ENCODE measurements at regions not wholly inside any gene's neighbourhood (a gene's known extent, or its start where the extent isn't known, plus 50 kb on each side); places are given as distances from the start of the nearest gene placed in this dataset.

- TF ChIP-seq POLR2AphosphoS5 (IDR thresholded peaks at IDR 0.05; ENCODE audit: low read depth): no peak
- TF ChIP-seq, protein P1, sequence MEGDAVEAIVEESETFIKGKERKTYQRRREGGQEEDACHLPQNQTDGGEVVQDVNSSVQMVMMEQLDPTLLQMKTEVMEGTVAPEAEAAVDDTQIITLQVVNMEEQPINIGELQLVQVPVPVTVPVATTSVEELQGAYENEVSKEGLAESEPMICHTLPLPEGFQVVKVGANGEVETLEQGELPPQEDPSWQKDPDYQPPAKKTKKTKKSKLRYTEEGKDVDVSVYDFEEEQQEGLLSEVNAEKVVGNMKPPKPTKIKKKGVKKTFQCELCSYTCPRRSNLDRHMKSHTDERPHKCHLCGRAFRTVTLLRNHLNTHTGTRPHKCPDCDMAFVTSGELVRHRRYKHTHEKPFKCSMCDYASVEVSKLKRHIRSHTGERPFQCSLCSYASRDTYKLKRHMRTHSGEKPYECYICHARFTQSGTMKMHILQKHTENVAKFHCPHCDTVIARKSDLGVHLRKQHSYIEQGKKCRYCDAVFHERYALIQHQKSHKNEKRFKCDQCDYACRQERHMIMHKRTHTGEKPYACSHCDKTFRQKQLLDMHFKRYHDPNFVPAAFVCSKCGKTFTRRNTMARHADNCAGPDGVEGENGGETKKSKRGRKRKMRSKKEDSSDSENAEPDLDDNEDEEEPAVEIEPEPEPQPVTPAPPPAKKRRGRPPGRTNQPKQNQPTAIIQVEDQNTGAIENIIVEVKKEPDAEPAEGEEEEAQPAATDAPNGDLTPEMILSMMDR (conservative IDR thresholded peaks at IDR 0.05; ENCODE audit: low read depth in 2 of 2): no peak
- no peak for TF ChIP-seq CREB1 (CRISPR knock-in tag; IDR thresholded peaks at IDR 0.05; ENCODE audit: low read depth)
- no peak for TF ChIP-seq EZH2 (IDR thresholded peaks at IDR 0.05; ENCODE audit: low read depth, unreplicated experiment)
- TF ChIP-seq, protein P2, sequence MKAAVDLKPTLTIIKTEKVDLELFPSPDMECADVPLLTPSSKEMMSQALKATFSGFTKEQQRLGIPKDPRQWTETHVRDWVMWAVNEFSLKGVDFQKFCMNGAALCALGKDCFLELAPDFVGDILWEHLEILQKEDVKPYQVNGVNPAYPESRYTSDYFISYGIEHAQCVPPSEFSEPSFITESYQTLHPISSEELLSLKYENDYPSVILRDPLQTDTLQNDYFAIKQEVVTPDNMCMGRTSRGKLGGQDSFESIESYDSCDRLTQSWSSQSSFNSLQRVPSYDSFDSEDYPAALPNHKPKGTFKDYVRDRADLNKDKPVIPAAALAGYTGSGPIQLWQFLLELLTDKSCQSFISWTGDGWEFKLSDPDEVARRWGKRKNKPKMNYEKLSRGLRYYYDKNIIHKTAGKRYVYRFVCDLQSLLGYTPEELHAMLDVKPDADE (IDR thresholded peaks at IDR 0.05): no peak
- no peak for TF ChIP-seq JUNB (IDR thresholded peaks at IDR 0.05; ENCODE audit: unreplicated experiment)
These were observed 137.2 kb upstream of the HAAO start for GRCh38 chr2:42929546-42930024.

All from GM23338 (cell line).